Psoas muscle (tissue), 7 donors: ENCODE measurements at regions not wholly inside any gene's neighbourhood (a gene's known extent, or its start where the extent isn't known, plus 50 kb on each side); places are given as distances from the start of the nearest gene placed in this dataset.
"Not testable (repeated sequence)": the region's sequence is repeated elsewhere in the genome, so short reads cannot be mapped to it uniquely, and the experiment has no call there.

Experiments
- ATAC-seq, 4 donors: fragments of 200-7000 bp; cut with Tn5 transposase; one replicate each; pipeline ENCODE4 v1.9.1; 2020; ENCODE audit warnings: moderate library complexity in 3 of 4, mild to moderate bottlenecking in 2 of 4
- DNase-seq, 2 donors: peaks; one replicate each; pipeline ENCODE4 v3.0.0-alpha.2; 2020
- H3K27ac ChIP-seq: fragments of 200-600 bp; one replicate; pipeline ENCODE4 v1.8.0; 2022
- H3K27me3 ChIP-seq, 3 donors: fragments of 200-600 bp in 1 of 3; one replicate each; pipeline versions ENCODE4 v1.6.1 to v1.8.0; 2013 to 2022; ENCODE audit warnings: low read length in 2 of 3, mild to moderate bottlenecking in 2 of 3, moderate library complexity in 1 of 3; ENCODE audit not compliant: insufficient read depth in 3 of 3
- H3K36me3 ChIP-seq, 2 donors: fragments of 200-600 bp in 1 of 2; one replicate each; pipeline versions ENCODE4 v1.6.1 to v1.8.0; 2013 to 2022; ENCODE audit warnings: low read depth in 1 of 2, mild to moderate bottlenecking in 1 of 2, moderate library complexity in 1 of 2; ENCODE audit not compliant: insufficient read depth in 1 of 2
- H3K4me1 ChIP-seq: fragments of 200-600 bp; one replicate; pipeline ENCODE4 v1.8.0; 2022
- H3K4me3 ChIP-seq: fragments of 200-600 bp; one replicate; pipeline ENCODE4 v1.8.0; 2022; ENCODE audit warnings: mild to moderate bottlenecking
- H3K9me3 ChIP-seq: fragments of 200-600 bp; one replicate; pipeline ENCODE4 v1.8.0; 2022
- WGBS, 3 donors: extraction: QIAGEN DNeasy Blood & Tissue Kit; methylation state at CpG; one replicate each; pipeline versions ENCODE4 v1.1.6 to v1.1.7; 2013; 5-methylcytosine and 5-hydroxymethylcytosine counted together
- intact Hi-C, 2 donors: fragments of 100-400 bp; cut with DNase I; formaldehyde crosslinking; loops; one replicate each; pipeline versions ENCODE4 v1.11.0 to v1.14.2; 2022
- TF ChIP-seq, protein P1 (sequence below): fragments of 200-600 bp; IDR thresholded peaks from one replicate; pipeline ENCODE4 v1.8.0; 2022; ENCODE audit warnings: antibody characterized with exemption
- donor health status: healthy with polysubstance abuse.
- donor health status: DM: no; HTN: no; CAD: no; lungs with moderate emphysema.
- donor health status: Bipolar disorder and iron deficiency.
- donor health status: healthy.
- donor health status: DM: yes; HTN: yes; CAD: no.
- donor health status: DM: no; HTN: no; CAD: no.
- donor health status: DM: yes; HTN: yes; CAD: no.

DNA sequence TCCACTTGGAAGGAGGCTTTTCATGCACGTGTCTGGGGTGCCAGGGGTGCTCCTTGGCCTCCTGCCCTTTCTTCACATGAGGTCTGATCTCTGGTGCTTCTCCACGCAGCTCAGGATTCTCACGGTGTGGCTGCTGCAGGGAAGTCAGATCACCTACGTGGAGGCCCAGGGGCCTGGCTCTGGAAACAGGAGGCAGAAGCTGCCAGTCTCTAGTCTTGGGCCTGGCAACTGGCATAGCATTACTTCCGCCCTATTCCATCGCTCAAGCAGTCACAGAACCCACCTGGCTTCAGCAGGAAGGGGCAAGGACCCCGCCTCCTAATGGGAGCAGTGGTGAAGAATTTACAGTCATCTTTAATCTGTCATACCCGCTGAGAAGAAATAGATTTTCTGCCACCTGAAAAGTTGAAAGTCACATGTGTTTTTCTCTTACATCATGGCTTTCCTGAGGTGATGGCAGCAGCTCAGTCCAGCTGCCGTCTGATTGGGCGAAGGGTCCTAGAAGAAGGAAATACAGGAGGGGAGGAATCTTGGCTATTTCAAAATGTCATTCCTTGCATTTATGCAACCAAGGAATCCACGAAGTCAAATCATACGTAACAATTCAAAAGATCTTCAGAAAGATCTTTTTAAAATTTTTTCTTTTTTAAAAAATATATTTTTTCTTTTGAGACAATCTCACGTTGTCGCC, 50.1 kb upstream of the DKK3 start:
- H3K36me3 ChIP-seq, result no peaks in the 10 kb centered on the region
- H3K27me3 ChIP-seq, result no peaks in the 10 kb centered on the region
- H3K9me3 ChIP-seq, result no peaks in the 10 kb centered on the region
- H3K27ac ChIP-seq, result no peak overlapping the region
- TF ChIP-seq, protein P1, sequence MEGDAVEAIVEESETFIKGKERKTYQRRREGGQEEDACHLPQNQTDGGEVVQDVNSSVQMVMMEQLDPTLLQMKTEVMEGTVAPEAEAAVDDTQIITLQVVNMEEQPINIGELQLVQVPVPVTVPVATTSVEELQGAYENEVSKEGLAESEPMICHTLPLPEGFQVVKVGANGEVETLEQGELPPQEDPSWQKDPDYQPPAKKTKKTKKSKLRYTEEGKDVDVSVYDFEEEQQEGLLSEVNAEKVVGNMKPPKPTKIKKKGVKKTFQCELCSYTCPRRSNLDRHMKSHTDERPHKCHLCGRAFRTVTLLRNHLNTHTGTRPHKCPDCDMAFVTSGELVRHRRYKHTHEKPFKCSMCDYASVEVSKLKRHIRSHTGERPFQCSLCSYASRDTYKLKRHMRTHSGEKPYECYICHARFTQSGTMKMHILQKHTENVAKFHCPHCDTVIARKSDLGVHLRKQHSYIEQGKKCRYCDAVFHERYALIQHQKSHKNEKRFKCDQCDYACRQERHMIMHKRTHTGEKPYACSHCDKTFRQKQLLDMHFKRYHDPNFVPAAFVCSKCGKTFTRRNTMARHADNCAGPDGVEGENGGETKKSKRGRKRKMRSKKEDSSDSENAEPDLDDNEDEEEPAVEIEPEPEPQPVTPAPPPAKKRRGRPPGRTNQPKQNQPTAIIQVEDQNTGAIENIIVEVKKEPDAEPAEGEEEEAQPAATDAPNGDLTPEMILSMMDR, result no peak
- WGBS, 3 donors, result 80 to 91% (median 82%) methylated on average over 14 of the region's 14 CpGs
- no peak overlapping the region for H3K4me3 ChIP-seq
- intact Hi-C loops, result no loop called here
- peak in 1 of 4 donors; percentile 13 for ATAC-seq
- no peak for DNase-seq
- H3K4me1 ChIP-seq, result no peaks in the 10 kb centered on the region

DNA sequence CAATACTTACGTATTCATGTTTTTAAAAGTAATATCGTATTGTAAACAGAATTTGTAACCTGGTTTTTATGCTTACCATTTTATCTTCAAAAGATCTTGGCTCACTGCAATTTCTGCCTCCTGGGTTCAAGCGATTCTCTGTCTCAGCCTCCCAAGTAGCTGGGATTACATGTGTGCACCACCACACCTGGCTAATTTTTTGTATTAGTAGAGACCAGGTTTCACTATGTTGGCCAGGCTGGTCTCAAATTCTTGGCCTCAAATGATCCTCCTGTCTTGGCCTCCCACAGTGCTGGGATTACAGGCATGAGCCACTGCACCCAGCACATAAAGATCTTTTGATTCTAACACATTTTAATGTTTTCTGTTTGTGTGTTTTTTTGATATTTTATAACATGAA, 50.7 kb upstream of the DKK3 start:
- intact Hi-C loops, result not testable (repeated sequence)

DNA sequence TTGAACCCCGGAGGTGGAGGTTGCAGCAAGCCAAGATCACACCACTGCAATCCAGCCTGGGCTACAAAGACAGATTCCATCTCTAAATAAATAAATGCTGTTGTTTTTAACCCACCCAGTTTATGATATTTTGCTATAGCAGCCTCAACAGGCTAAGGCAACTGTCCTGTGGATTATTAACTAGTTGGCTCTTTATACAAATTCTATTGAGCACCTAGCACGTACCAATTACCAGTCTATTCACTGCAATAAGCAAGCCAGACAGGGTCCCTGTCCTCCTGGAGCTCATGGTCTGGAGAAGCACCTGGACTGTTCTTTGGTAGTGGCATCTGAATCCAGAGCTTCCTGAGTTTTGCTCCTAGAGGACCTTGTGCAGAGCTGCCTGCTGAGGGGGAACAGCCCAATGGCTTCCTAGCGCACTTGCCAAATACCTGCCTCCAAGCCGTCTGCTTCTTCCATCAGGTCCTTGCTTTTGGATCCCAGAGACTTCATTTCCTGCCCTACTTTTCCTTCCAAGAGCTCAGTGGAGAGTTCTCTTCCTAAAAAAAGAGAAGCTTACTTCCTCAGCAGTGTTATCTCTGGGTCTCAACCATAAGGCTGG, 49.9 kb upstream of the MICAL2 start:
- TF ChIP-seq, protein P1, result no peak
- Histone ChIP-seq H3K27ac (no peak overlapping the region), H3K36me3 (no peaks in the 10 kb centered on the region), H3K9me3 (no peaks in the 10 kb centered on the region), H3K4me1 (no peaks in the 10 kb centered on the region), H3K4me3 (no peak overlapping the region), H3K27me3 (no peaks in the 10 kb centered on the region)
- WGBS, 3 donors, result 83 to 84% (median 84%) methylated on average over 4 of the region's 4 CpGs
- DNase-seq, result no peak
- intact Hi-C loops, result no loop called here
- ATAC-seq, result no peak

More for the DNA sequence above, 50.7 kb upstream of the DKK3 start:
- H3K4me1 ChIP-seq, DNase-seq, H3K4me3 ChIP-seq, H3K36me3 ChIP-seq, H3K27ac ChIP-seq, H3K27me3 ChIP-seq, ATAC-seq, H3K9me3 ChIP-seq: not testable (repeated sequence)
- 96 to 99% (median 98%) methylated on average over 3 of the region's 3 CpGs for WGBS, 3 donors
